OCI-LY1 (cell line): ENCODE measurements at regions not wholly inside any gene's neighbourhood (a gene's known extent, or its start where the extent isn't known, plus 50 kb on each side); places are given as distances from the start of the nearest gene placed in this dataset.

ENCODE experiments used
- CTCF ChIP-seq: fragments of 200-600 bp; sonication (generic), shearing (Covaris generic); IDR thresholded peaks from 2 replicates; pipeline ENCODE4 v1.5.1; 2017; ENCODE audit warnings: mild to moderate bottlenecking, antibody characterized with exemption, low read length, moderate library complexity, mixed read lengths
- EZH2 ChIP-seq: fragments of 200-600 bp; sonication (generic), shearing (Covaris generic); IDR thresholded peaks from 2 replicates; pipeline ENCODE4 v1.8.0; 2017; ENCODE audit warnings: borderline replicate concordance, mixed run types, mild to moderate bottlenecking, antibody characterized with exemption, low read length, moderate library complexity, mixed read lengths

- TF ChIP-seq CTCF, result no peak
- no peak for TF ChIP-seq EZH2
Observed at GRCh38 chr13:63042686-63043085, 1627.0 kb upstream of the PCDH20 start.
